HEK293 (cell line): ENCODE measurements at regions not wholly inside any gene's neighbourhood (a gene's known extent, or its start where the extent isn't known, plus 50 kb on each side); places are given as distances from the start of the nearest gene placed in this dataset.

Experiments used
- CTCF ChIA-PET: fragments of 350-600 bp; formaldehyde crosslinking; extraction: SDS; loops from one replicate; lab custom pipeline; 2021; ENCODE audit warnings: antibody characterized with exemption; lab: Yijun Ruan, JAX
- POLR2A ChIA-PET: fragments of 300-600 bp; formaldehyde crosslinking; extraction: SDS; loops from one replicate; lab custom pipeline; 2020; ENCODE audit warnings: antibody characterized with exemption, inconsistent platforms; lab: Yijun Ruan, JAX
- H3K27ac ChIP-seq: fragments of 200-500 bp; sonication (Bioruptor generic); 2 replicates; pipeline ENCODE4 v1.5.1; 2014; ENCODE audit warnings: low read depth, low read length, control low read depth, inconsistent platforms; ENCODE audit errors: extremely low read depth
- H3K36me3 ChIP-seq, 2 experiments: fragments of 200-500 bp in 1 of 2; sonication (Bioruptor generic) in 1 of 2; 1 replicate in 1 of 2; 2 replicates in 1 of 2; pipeline ENCODE4 v1.5.1; 2014 to 2017; ENCODE audit warnings: inconsistent platforms in 2 of 2, low read length in 2 of 2; ENCODE audit not compliant: control insufficient read depth in 2 of 2, insufficient read depth in 1 of 2
- H3K4me1 ChIP-seq: fragments of 200-500 bp; sonication (Bioruptor generic); 2 replicates; pipeline ENCODE4 v1.5.1; 2014; ENCODE audit warnings: mild to moderate bottlenecking, low read length, inconsistent platforms; ENCODE audit not compliant: control insufficient read depth, insufficient read depth
- H3K4me3 ChIP-seq: 2 replicates; pipeline ENCODE4 v1.5.1; 2011; ENCODE audit warnings: low read depth, mild to moderate bottlenecking, control low read depth, low read length, moderate library complexity
- H3K9me3 ChIP-seq: fragments of 200-500 bp; sonication (Bioruptor generic); 2 replicates; pipeline ENCODE4 v1.5.1; 2014; ENCODE audit warnings: low read depth, low read length, inconsistent platforms; ENCODE audit not compliant: control insufficient read depth, insufficient read depth
- GLI4 ChIP-seq: fragments of 450-650 bp; formaldehyde crosslinking; IDR thresholded peaks from 2 replicates; pipeline ENCODE4 v1.5.1; 2016; ENCODE audit warnings: missing biosample characterization, missing genetic modification characterization
- INSM2 ChIP-seq: fragments of 450-650 bp; formaldehyde crosslinking; IDR thresholded peaks from 2 replicates; pipeline ENCODE4 v1.5.1; 2016; ENCODE audit warnings: missing biosample characterization, missing genetic modification characterization
- PRDM10 ChIP-seq: fragments of 450-650 bp; formaldehyde crosslinking; IDR thresholded peaks from 2 replicates; pipeline ENCODE4 v1.5.1; 2016; ENCODE audit warnings: missing biosample characterization, missing genetic modification characterization
- PRDM2 ChIP-seq: fragments of 450-650 bp; formaldehyde crosslinking; IDR thresholded peaks from 2 replicates; pipeline ENCODE4 v1.5.1; 2016; ENCODE audit warnings: missing biosample characterization, missing genetic modification characterization, borderline replicate concordance
- SP2 ChIP-seq: fragments of 450-650 bp; formaldehyde crosslinking; IDR thresholded peaks from 2 replicates; pipeline ENCODE4 v1.5.1; 2016; ENCODE audit warnings: missing biosample characterization, missing genetic modification characterization
- TRIM28 ChIP-seq: IDR thresholded peaks from 2 replicates; pipeline ENCODE4 v1.6.1; 2011; ENCODE audit warnings: low read length, control low read depth, borderline replicate concordance
- ZFP69B ChIP-seq: fragments of 450-650 bp; formaldehyde crosslinking; IDR thresholded peaks from 2 replicates; pipeline ENCODE4 v1.5.1; 2016; ENCODE audit warnings: missing biosample characterization, missing genetic modification characterization
- ZNF114 ChIP-seq: fragments of 450-650 bp; formaldehyde crosslinking; IDR thresholded peaks from 2 replicates; pipeline ENCODE4 v1.5.0; 2017; ENCODE audit warnings: missing biosample characterization, missing genetic modification characterization
- ZNF2 ChIP-seq: fragments of 450-650 bp; formaldehyde crosslinking; IDR thresholded peaks from 2 replicates; pipeline ENCODE4 v1.5.1; 2016; ENCODE audit warnings: missing biosample characterization, missing genetic modification characterization
- ZNF335 ChIP-seq: fragments of 450-650 bp; formaldehyde crosslinking; conservative IDR thresholded peaks from 2 replicates; pipeline ENCODE4 v1.5.1; 2016; ENCODE audit warnings: missing biosample characterization, missing genetic modification characterization
- ZNF501 ChIP-seq: fragments of 450-650 bp; formaldehyde crosslinking; IDR thresholded peaks from 2 replicates; pipeline ENCODE4 v1.5.1; 2016; ENCODE audit warnings: missing biosample characterization, missing genetic modification characterization
- ZNF596 ChIP-seq: fragments of 450-650 bp; IDR thresholded peaks from 2 replicates; pipeline ENCODE4 v1.5.0; 2018; ENCODE audit warnings: missing biosample characterization, mild to moderate bottlenecking, missing genetic modification characterization, moderate library complexity
- ZNF621 ChIP-seq: fragments of 450-650 bp; formaldehyde crosslinking; IDR thresholded peaks from 2 replicates; pipeline ENCODE4 v1.5.1; 2017; ENCODE audit warnings: missing biosample characterization, missing genetic modification characterization
- ZNF654 ChIP-seq: fragments of 450-650 bp; formaldehyde crosslinking; IDR thresholded peaks from 2 replicates; pipeline ENCODE4 v1.5.1; 2016; ENCODE audit warnings: low read depth, missing biosample characterization, missing genetic modification characterization
- TF ChIP-seq, protein P1 (sequence below): fragments of 450-650 bp; formaldehyde crosslinking; IDR thresholded peaks from 2 replicates; pipeline ENCODE4 v1.5.1; 2016; ENCODE audit warnings: missing biosample characterization, missing genetic modification characterization, borderline replicate concordance
- TF ChIP-seq, protein P2 (sequence below): fragments of 450-650 bp; formaldehyde crosslinking; IDR thresholded peaks from 2 replicates; pipeline ENCODE4 v1.5.1; 2016; ENCODE audit warnings: missing biosample characterization, missing genetic modification characterization
- TF ChIP-seq, protein P3 (sequence below): fragments of 450-650 bp; formaldehyde crosslinking; IDR thresholded peaks from 2 replicates; pipeline ENCODE4 v1.5.1; 2016; ENCODE audit warnings: missing biosample characterization, missing genetic modification characterization
- TF ChIP-seq, protein P4 (sequence below): fragments of 450-650 bp; formaldehyde crosslinking; IDR thresholded peaks from 2 replicates; pipeline ENCODE4 v1.5.1; 2017; ENCODE audit warnings: missing biosample characterization, missing genetic modification characterization

DNA sequence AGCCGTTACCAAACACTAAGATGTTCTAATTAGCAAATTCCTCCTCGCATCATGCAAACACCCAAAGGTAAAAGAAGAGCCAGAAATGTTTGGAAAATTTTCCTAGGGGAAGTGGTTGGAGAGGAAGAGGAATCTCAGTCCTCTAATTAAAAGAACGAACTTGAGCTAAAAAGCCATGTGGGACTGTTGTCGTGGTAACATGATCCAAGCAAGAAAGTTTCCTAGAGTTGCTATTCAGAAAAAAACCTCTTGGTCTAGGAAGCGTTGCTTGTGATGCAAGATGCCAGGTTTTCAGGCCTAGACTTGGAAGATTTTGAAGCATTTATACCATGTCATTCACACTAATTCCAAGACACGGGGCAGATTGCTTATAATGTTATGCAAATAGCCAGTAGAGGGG is 106.8 kb upstream of the DOK5 start:
- CTCF ChIA-PET: interaction anchor here (0.8 kb wide), 1 partner anchor 235 kb away, joined by 4 read pairs; no protein-coding TSS in a partner anchor
- POLR2A ChIA-PET: no interaction called here
- H3K4me3 ChIP-seq: no peak overlapping the region
- no peak overlapping the region for H3K27ac ChIP-seq
- H3K9me3 ChIP-seq: no peaks in the 10 kb centered on the region
- H3K36me3 ChIP-seq: no peaks in the 10 kb centered on the region
- H3K4me1 ChIP-seq: no peaks in the 10 kb centered on the region
- no peak for TF ChIP-seq ZNF621 (tag by site-specific recombination)
- TF ChIP-seq, protein P1, sequence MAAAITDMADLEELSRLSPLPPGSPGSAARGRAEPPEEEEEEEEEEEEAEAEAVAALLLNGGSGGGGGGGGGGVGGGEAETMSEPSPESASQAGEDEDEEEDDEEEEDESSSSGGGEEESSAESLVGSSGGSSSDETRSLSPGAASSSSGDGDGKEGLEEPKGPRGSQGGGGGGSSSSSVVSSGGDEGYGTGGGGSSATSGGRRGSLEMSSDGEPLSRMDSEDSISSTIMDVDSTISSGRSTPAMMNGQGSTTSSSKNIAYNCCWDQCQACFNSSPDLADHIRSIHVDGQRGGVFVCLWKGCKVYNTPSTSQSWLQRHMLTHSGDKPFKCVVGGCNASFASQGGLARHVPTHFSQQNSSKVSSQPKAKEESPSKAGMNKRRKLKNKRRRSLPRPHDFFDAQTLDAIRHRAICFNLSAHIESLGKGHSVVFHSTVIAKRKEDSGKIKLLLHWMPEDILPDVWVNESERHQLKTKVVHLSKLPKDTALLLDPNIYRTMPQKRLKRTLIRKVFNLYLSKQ: no peak
- no peak for TF ChIP-seq ZNF501 (tag by site-specific recombination)
- TF ChIP-seq, all 188 proteins: peak for 0

- ChIA-PET CTCF (no interaction called here), POLR2A (no interaction called here)
- Histone ChIP-seq H3K9me3 (no peaks in the 10 kb centered on the region), H3K4me1 (no peaks in the 10 kb centered on the region), H3K27ac (no peak overlapping the region), H3K36me3 (no peaks in the 10 kb centered on the region), H3K4me3 (no peak overlapping the region)
- TF ChIP-seq ZNF2 (tag by site-specific recombination): no peak
- no peak for TF ChIP-seq PRDM2
- TF ChIP-seq, protein P2, sequence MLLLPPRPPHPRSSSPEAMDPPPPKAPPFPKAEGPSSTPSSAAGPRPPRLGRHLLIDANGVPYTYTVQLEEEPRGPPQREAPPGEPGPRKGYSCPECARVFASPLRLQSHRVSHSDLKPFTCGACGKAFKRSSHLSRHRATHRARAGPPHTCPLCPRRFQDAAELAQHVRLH: no peak
- TF ChIP-seq, protein P3, sequence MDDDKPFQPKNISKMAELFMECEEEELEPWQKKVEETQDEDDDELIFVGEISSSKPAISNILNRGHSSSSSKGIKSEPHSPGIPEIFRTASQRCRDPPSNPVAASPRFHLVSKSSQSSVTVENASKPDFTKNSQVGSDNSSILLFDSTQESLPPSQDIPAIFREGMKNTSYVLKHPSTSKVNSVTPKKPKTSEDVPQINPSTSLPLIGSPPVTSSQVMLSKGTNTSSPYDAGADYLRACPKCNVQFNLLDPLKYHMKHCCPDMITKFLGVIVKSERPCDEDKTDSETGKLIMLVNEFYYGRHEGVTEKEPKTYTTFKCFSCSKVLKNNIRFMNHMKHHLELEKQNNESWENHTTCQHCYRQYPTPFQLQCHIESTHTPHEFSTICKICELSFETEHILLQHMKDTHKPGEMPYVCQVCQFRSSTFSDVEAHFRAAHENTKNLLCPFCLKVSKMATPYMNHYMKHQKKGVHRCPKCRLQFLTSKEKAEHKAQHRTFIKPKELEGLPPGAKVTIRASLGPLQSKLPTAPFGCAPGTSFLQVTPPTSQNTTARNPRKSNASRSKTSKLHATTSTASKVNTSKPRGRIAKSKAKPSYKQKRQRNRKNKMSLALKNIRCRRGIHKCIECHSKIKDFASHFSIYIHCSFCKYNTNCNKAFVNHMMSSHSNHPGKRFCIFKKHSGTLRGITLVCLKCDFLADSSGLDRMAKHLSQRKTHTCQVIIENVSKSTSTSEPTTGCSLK (tag by site-specific recombination): no peak
- no peak for TF ChIP-seq PRDM10
- TF ChIP-seq INSM2 (tag by site-specific recombination): no peak
- TF ChIP-seq ZNF335 (tag by site-specific recombination): no peak
- TF ChIP-seq TRIM28: no peak
- TF ChIP-seq ZNF114 (tag by site-specific recombination): no peak
- no peak for TF ChIP-seq ZNF596
- TF ChIP-seq, protein P4, sequence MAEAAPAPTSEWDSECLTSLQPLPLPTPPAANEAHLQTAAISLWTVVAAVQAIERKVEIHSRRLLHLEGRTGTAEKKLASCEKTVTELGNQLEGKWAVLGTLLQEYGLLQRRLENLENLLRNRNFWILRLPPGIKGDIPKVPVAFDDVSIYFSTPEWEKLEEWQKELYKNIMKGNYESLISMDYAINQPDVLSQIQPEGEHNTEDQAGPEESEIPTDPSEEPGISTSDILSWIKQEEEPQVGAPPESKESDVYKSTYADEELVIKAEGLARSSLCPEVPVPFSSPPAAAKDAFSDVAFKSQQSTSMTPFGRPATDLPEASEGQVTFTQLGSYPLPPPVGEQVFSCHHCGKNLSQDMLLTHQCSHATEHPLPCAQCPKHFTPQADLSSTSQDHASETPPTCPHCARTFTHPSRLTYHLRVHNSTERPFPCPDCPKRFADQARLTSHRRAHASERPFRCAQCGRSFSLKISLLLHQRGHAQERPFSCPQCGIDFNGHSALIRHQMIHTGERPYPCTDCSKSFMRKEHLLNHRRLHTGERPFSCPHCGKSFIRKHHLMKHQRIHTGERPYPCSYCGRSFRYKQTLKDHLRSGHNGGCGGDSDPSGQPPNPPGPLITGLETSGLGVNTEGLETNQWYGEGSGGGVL: no peak
- TF ChIP-seq GLI4 (tag by site-specific recombination): no peak
- TF ChIP-seq ZNF654: no peak
- no peak for TF ChIP-seq SP2 (tag by site-specific recombination)
- no peak for TF ChIP-seq ZFP69B (tag by site-specific recombination)
Measured at GRCh38 chr20:54372313-54372712, 103.1 kb upstream of the DOK5 start.
